GF-D8 (cell line): ENCODE measurements at regions not wholly inside any gene's neighbourhood (a gene's known extent, or its start where the extent isn't known, plus 50 kb on each side); places are given as distances from the start of the nearest gene placed in this dataset.

Source experiments
- DNase-seq: peaks from one replicate; lab custom pipeline; 2025; lab: John Stamatoyannopoulos, UW

DNA sequence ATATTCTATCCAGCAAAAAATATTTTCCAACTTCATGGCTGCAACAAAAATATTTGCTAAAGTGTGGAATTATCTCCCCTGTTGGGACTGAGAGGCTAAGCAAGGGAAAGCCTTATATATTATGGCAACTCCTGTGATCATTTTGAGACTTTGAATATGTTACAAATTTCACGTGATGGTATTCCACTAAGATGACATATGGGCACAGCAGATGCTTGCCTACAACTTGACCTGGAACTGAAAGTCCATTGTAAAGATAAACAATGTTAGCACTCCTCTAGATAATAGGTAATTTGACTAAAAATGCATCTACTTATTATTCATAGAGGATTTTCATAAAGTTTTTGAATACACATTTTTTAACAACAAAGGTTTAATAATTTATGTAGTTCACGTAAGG, 1141.5 kb upstream of the CDH6 start:
- no peak for DNase-seq

DNA sequence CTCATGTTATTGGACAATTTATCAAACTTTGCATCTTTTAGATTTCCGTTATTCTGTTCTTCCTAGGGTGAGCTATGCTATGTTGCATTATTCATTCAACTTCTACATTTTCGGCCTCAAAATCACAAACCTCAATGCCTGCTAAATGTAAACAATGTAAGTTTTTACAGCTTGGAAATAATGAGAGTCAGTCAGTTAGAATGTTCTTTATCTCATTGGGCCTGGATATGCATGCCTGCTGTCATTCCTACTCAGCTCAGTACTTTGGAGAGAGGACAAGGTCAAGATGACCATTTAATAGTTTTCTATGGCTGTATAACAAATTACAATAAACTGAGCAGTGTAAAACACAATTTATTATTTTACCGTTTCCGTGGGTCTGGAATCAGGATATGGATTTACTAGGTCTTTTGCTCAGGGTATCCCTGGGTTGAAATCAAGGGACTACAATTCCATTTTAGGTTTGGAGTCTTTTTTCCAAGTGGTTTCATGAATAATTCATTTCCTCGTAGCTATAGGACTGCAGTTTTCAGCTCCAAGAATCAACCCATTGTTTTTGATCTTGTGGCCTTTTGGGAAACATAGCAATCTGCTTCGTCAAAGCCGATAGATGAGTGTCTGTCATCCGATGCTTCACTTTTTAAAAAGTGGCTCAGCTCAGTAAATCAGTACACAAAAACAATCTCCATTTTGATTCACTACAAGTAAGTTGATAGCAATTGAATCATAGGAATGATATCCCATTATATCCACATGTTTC, 1143.2 kb upstream of the CDH6 start:
- no peak for DNase-seq

DNA sequence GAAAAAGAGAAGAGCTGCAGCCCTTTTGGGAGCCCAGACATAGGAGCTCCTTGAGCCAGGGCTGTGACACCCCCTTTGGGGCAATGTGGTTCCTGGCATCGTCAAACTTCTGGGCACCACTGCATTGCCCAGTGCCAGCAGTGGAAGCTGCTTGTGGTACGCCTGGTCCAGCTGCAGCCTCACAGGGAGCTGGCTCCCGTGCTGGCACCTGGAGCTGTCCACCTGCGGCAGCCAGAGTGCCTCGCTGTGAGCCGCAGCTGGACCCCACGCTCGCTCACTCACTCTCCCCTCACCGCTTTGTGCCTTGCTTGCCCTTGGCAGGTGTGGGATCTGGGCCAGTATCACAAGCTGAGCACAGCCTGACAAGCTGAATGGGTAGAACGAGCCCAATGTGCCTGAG, 1150.8 kb upstream of the CDH6 start:
- DNase-seq: no peak

DNA sequence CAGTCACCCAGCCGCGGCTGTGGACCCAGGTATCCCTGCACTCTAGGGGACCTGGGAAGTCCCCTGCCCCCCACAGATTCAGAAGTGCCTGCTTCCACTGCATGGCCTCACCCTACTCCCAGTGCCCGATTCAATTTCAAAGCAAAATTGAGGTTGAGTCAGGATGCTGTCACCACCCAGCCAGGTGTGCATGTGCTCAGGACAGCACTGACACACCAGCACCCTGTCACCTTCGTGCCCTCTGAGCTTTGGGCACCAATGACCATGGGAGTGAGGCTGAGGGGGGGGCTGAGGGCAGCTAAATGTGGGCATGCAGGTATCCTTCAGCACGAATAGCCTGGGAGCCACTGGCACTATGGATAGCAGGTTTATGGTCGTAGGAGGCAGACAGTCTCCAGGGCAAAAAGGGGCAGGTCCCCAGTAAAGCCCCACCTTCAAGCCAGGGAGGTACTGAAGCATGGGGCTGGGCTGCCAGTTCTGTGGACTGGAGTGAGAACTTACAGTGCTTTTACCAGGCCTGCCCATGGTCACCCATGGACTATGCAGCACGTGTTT, 1151.6 kb upstream of the CDH6 start:
- no peak for DNase-seq

DNA sequence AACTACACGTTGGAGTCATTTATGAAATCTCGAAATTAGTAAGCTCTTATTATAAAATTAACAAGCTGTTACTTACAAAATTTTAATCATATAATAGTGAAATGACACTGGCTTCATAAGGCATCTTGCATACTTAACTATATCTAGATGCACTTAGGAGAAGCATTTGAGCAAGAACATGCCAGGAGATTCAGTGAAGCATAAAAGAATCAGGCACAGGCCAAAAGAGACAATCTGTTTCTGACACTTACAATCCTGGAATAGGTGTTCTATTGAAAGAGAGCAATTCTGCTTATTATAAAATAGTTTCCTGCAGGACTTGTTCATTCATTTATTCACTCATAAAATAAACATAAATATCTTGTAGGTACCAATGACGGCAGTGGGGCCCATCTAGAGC, 1152.2 kb upstream of the CDH6 start:
- DNase-seq: no peak

DNA sequence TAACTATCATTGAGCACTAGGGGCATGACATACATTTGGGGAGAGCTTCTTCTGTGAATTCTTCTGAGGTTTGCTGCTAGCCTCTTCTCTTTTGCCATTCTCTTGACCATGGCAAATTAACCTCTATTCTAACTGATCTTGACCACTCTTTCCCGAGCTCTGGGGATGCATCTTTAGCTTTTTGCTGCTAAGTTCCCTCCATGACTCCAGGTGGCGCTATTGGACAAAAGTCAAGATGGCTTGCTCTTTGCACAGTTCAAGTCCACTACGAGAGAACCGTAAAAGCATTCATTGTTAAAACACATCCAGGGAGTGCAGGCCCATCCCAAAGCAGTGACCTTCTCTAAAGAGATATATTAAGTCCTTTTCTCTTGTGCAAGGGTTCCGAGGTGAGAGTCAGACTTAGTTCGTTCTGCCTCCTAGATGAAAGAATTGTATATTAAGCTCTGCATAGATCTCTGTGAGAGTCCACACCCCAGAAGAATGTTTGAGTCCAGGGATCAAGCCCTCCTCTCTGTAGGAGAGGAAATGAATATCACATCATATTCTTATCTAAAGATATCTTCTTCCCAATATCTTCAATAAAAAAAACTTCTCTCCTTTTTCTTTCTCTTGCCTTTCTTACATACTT, 1152.9 kb upstream of the CDH6 start:
- DNase-seq: no peak

DNA sequence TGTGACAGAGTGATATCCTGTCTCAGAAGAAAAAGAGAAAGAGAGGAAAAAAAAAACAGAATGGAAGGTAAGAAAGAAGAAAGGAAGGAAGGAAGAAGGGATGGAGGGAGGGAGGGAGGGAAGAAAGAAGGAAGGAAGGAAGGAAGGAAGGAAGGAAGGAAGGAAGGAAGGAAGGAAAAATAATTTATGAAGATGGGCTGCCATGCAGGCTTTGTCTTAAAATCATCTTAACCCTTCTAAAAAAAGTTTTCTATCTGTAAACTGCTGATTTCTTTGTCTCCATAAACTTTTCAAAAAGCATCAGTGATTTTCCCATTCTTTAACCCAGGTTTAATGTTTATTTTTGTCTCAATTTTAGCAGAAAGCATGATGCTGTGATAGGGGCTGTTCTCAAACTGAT, 1154.1 kb upstream of the CDH6 start:
- DNase-seq: no peak

DNA sequence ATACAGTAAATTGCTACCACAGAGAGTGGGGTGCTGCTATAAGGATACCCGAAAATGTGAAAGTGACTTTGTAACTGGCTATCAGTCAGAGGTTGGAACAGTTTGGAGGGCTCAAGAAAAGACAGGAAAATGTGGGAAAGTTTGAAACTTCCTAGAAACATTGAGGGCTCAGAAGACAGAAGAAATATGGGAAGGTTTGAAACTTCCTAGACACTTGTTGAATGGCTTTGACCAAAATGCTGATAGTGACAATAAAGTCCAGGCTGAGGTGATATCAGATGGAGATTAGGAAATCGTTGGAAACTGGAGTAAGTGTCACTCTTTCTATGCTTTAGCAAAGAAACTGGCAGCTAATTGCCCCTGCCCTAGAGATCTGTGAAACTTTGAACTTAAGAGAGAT, 1158.6 kb upstream of the CDH6 start:
- no peak for DNase-seq

DNA sequence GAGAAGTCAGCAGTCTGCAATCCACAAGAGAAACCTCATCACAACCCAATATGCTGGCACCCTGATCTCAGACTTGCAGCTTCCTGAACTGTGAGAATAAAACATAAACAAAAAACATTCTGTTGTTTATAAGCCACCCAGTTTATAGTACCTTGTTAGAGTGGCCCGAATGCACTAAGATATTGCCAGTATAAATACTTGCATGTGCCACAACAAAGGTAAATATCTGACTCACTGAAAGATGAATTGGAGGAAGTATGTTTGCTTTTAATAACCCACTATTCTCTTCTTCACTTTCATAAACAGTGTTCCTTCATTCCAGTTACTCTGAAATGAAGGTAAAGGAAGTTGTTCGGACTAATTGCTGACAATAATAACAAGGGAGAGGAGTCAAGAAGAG, 1163.4 kb upstream of the CDH6 start:
- DNase-seq: no peak

DNA sequence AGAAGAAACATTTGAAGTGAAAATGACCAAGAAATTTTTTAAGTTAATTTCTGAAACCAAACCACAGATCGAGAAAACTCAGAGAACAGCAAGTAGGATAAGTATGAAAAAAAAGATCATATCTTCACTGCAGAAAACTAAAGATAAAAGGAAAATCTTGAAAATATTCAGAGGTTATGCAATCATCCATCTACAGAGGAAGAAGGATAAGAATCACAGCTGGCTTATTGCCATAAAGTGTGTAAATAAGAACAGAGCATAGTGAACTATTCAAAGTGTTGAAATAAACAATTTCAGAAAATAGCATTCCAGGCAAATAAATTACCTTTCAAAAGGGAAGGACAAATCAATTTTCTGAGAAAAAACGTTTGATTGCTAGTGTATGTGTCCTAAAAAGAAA, 1191.7 kb upstream of the CDH6 start:
- no peak for DNase-seq

DNA sequence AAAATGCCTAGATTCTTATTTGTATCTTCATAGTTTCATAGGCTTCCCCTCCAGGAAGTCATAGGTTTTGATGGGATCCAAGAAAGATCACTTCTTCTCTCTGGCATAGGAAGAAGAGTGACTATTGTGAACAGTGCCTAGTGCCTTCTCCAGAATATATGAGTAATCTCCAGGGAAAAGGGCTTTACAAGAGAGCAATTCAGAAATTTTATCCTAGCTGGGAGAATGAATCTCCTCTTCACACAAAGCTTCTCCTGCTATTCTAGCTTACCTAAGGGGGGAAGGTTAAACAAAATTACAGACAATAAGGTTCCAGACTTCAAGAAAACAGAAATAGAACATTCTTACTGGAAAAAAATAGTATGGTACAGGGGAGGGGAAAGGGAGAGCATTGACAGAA, 1193.3 kb upstream of the CDH6 start:
- DNase-seq: no peak

DNA sequence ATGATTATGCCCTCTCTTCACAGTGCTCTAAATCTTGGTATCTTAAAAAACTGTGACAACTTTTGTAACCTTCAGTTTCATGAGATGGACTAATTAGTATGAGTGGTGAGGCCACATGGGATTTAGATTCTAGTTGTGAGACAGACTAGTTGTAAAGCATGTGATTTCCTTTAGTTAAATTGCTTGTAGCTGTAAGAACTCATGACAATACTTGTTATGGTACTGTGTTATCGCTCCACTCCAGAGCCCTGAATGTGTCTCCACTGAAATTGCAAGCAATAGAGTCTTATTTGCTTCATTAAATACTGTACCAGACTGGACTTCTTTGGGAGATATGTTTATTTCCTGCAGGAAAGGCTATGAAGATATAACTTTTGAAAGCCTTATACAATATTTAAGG, 1198.3 kb upstream of the CDH6 start:
- DNase-seq: no peak

DNA sequence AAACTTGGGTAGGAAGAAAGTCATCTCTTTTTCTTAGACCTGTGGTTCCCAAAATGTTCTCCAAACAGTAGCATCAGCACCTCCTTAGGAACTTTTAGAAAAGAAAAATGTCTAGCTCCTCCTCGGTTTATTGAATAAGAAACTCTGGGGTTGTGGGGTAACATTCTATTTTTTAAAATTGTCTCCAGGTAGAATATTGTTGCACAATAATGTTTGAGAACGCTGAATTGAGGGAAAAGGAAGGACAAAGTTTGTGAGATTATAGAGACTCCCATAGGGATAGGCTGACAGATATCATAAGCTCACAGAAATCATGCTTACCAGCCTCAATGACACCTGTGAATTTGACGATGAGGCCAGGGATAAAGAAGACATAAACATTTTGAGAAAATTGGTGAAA, 1199.0 kb upstream of the CDH6 start:
- DNase-seq: no peak

DNA sequence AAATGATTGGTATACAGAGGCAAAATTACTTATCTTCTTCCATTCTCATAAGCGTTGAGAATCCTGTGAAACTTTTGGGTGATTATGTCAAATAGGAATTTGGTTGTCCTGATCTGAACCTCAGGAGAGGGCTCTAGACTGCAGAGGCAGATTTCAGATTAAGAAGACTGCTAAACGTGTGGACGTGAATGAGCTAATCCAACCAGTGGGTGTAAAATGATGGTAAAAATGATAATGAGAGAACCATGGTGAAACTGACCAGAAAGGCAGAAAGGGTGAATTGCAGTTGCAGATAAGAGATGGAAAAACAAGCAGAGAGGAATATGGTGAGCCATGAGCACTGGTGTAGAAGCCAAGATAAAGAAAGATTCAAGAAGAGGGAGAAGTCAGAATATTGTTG, 1200.2 kb upstream of the CDH6 start:
- DNase-seq: no peak

DNA sequence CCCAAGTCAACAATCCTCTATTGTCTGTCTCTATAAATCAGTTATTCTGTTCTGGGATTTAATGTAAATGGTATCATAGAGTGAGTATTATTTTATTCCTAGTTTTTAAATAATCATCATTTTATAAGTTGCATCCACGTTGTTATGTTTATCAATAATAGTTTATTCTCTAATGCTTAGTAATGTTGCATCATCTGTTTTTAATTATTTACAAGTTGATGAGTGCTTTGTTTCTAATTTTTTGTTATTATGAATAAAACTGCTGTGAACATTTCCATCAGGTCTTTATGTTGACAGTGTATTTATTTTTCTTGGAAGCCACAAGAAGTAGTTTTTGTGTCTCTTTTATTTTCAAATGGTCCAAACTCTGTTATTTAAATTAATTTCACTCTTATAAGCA, 1201.2 kb upstream of the CDH6 start:
- no peak for DNase-seq

DNA sequence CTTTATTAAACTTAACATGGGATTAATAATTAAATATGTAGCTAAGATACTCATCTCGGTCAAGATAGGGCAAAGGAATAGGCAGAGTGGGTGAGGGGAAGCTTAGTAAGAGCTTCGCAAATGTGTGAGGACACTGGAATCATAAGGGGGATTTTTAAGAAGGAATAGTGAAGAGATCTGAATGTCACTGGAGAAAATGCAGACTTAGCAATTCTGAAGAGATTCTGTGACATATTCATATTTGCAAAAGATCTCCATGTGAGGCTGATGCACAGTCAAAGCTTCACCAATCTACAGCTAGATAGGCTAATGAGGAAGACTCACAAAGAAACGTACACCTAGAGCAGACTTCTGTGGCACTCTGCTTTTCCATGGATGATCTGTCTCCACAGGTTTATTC, 1202.8 kb upstream of the CDH6 start:
- no peak for DNase-seq

DNA sequence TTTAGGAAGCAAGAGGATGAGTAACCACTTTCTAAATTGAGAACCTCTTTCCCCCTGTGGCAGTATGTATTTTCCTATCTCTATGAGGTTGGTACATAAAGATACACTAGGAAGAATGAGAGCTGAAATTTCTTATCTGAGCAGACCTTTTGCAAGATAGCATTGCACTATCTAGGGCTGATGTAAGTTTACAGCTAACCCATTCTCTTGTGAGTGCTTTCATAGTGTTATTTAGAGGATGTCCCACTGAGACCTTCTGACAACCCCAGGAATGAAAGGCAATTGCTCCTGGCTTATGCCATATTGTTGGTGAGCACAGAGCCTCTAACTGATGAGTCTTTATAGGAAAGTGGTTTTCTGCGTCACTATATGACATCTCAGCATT, 1209.3 kb upstream of the CDH6 start:
- no peak for DNase-seq

DNA sequence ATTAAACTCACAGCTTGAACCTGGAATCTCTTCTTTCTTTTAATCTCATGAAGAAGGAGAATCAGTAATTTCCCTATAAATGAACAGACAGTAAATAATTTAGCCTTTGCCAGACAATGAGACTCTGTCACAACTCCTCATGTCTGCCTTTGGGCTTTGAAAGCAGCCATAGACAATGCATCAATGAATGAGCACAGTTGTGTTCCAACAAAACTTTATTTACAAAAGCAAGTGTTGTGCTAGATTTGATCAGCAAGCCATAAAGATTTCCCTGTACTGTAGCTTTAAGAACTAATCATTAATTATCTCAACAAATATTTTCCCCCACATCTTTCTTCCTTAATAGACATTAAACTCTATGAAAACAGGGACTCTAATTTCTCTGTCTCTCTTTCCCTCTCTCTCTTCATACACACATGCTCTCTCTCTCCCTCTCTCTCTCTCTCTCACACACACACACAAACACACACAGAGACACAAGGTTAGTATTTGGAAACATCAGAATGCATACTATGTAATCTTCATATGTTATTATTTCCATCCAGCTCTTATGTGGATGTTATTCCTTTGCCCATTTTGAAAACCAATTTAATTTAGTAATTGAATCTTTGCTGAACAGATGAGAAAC, 1209.8 kb upstream of the CDH6 start:
- DNase-seq: no peak

DNA sequence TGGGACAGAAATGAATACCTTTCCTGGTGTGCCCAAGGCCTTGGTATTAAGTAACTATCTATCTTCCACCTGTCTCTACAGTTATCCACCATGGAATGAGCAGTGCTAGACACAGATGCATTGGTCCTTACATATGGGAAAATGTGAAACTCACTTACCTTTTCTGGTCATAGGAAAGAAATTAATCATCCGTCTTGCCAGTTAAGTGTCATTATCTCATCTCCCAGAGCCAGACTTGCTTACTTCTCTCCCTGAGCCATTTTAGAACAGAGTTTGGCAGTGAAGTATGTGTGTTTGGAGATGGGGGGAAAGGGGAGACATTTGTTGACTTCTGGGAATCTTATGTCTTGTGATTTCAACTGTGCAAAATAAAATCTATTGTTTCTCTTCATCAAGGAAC, 1211.0 kb upstream of the CDH6 start:
- DNase-seq: no peak

DNA sequence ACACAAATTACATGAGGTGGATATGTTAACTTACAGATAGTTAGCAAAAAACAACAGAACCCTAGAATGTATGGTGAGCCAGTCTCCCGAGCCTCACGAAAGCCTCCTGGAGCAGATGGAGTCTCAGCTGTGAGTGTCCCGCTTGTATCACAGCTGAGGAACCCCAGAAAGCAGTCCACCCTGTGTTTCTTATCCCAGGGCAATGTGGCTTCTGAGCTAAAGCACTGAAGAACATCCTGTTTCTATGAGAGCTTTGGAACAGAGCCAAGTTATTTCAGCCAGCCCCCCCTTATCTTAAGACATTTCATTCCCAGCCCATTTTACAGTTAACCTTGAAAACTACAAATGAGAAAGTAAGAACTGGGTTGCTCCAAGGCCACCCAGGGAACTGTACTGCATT, 1220.9 kb upstream of the CDH6 start:
- DNase-seq: no peak

DNA sequence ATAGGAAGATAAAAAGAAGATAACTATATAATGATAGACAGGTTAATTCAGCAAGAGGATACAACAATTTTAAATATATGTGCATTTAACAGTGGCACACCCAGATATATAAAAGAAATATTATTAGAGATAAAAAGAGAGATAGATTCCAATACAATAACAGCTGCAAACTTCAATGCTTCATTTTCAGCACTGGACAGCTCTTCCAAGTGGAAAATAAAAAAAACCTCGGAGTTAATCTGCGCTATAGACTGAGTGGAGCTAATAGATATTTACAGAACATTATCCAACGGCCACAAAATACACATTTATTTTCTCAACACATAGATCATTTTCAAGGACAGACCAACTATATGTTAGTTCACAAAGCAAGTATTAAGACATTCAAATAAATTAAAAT, 1229.5 kb upstream of the CDH6 start:
- no peak for DNase-seq

DNA sequence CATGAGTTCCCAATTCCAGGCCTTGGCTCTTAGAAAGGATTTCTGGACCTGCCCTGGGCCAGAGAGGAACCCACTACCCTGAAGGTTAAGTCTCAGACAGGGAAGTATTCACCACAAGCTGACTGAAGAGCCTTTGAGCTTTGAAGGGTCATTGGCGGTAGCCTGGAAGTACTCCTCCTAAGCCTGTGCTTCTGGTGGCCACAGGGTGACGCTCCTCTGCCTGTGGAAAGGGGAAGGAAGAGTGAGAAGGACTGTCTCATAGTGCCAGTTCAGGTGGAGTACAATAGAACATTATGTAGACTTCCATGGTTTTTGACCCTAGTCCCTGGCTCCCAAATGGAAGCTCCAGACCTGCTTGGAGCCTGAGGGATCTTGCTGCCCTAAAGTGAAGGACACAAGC, 1233.2 kb upstream of the CDH6 start:
- DNase-seq: no peak

DNA sequence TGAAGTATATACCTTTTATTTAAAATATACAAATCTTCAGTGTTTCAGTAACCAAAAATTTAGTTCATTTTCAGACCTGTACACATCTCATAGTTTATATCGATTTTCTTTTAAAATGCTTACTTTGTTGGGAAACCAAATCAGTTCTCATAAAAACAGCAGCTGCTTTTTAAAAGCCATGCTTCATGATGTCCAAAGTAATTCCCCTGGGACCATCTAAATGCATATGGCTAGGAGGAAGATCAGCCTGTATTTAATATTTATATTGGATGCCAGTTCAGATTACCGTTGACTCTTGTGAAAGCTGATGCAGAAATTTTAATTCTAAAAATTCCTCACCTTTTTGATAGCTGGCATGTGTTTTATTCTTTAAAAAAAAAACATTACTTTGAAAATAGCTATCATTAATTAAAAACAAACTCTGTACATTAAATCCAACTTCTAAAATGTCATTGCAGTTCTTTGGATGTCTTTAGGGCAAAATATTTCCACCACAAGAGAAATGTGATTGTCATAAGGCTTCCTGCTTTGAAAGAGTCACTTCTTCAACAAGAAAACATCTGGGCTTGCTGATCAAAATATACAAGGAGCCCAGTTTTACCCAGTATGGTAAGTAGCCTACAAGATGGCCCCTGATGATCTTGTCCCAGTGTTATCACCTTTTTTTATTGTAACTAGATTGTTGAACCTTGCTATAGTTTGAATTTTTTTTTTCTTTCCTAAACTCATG, 1242.9 kb upstream of the CDH6 start:
- DNase-seq: no peak
